Colonic mucosa (tissue), 4 donors: ENCODE measurements at regions not wholly inside any gene's neighbourhood (a gene's known extent, or its start where the extent isn't known, plus 50 kb on each side); places are given as distances from the start of the nearest gene placed in this dataset.

ENCODE experiments used
- DNase-seq: peaks from one replicate; pipeline ENCODE4 v3.0.0-alpha.2; 2020
- H3K27ac ChIP-seq: fragments of 200-600 bp; one replicate; pipeline ENCODE4 v1.8.0; 2021
- H3K27me3 ChIP-seq: fragments of 200-600 bp; one replicate; pipeline ENCODE4 v1.8.0; 2021
- H3K36me3 ChIP-seq: fragments of 200-600 bp; one replicate; pipeline ENCODE4 v1.8.0; 2021
- H3K4me1 ChIP-seq: fragments of 200-600 bp; one replicate; pipeline ENCODE4 v1.8.0; 2021; ENCODE audit warnings: mild to moderate bottlenecking
- H3K4me3 ChIP-seq: fragments of 200-600 bp; one replicate; pipeline ENCODE4 v1.8.0; 2021
- H3K9ac ChIP-seq, 2 donors: one replicate each; pipeline ENCODE4 v1.7.0; 2013; ENCODE audit warnings: control low read depth in 2 of 2, low read depth in 2 of 2, low read length in 2 of 2
- H3K9me3 ChIP-seq: fragments of 200-600 bp; one replicate; pipeline ENCODE4 v1.8.0; 2021
- intact Hi-C: fragments of 100-400 bp; cut with DNase I; formaldehyde crosslinking; loops from one replicate; pipeline ENCODE4 v1.14.1; 2022
- TF ChIP-seq, protein P1 (sequence below): fragments of 200-600 bp; IDR thresholded peaks from one replicate; pipeline ENCODE4 v1.8.0; 2022; ENCODE audit warnings: antibody characterized with exemption, mild to moderate bottlenecking
- donor health status: healthy.
- donor health status: DM: no; HTN: no; CAD: no.
- donor health status: DM: no; HTN: no; CAD: no.

GRCh38 chr1:37305108-37305507, 169.3 kb upstream of the ZC3H12A start:
- Histone ChIP-seq H3K4me1 (no peaks in the 10 kb centered on the region), H3K9ac (no peak overlapping the region), H3K4me3 (no peak overlapping the region), H3K36me3 (no peaks in the 10 kb centered on the region), H3K27me3 (no peaks in the 10 kb centered on the region), H3K27ac (no peak overlapping the region), H3K9me3 (no peaks in the 10 kb centered on the region)
- DNase-seq, result no peak
- intact Hi-C loops, result no loop called here
- TF ChIP-seq, protein P1, sequence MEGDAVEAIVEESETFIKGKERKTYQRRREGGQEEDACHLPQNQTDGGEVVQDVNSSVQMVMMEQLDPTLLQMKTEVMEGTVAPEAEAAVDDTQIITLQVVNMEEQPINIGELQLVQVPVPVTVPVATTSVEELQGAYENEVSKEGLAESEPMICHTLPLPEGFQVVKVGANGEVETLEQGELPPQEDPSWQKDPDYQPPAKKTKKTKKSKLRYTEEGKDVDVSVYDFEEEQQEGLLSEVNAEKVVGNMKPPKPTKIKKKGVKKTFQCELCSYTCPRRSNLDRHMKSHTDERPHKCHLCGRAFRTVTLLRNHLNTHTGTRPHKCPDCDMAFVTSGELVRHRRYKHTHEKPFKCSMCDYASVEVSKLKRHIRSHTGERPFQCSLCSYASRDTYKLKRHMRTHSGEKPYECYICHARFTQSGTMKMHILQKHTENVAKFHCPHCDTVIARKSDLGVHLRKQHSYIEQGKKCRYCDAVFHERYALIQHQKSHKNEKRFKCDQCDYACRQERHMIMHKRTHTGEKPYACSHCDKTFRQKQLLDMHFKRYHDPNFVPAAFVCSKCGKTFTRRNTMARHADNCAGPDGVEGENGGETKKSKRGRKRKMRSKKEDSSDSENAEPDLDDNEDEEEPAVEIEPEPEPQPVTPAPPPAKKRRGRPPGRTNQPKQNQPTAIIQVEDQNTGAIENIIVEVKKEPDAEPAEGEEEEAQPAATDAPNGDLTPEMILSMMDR, result no peak

GRCh38 chr1:37305841-37306240, 168.5 kb upstream of the ZC3H12A start:
- DNase-seq, result no peak
- TF ChIP-seq, protein P1, result no peak
- Histone ChIP-seq H3K9me3 (no peaks in the 10 kb centered on the region), H3K27ac (no peak overlapping the region), H3K9ac (no peak overlapping the region), H3K36me3 (no peaks in the 10 kb centered on the region), H3K4me1 (no peaks in the 10 kb centered on the region), H3K4me3 (no peak overlapping the region), H3K27me3 (no peaks in the 10 kb centered on the region)
- intact Hi-C loops, result no loop called here

DNA sequence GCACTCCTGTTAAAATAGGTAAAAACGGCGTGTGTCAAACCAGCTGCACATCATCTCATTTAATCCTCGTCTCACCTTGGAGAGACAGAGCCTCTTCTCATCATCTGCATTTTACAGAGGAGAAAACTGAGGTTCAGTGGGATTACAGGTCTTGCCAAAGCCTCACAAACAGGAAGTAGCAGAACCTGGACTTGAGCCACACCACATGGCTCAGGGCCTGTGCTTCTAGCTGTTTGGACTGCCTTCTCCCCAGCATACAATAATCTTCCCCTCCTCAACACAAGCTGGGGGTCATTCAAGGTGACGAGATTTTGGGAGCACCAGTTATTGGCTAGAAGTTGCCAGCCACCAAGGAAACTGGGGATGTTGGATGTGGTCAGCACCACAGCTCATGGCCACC, 167.9 kb upstream of the ZC3H12A start:
- Histone ChIP-seq H3K27me3 (no peaks in the 10 kb centered on the region), H3K4me3 (no peak overlapping the region), H3K27ac (no peak overlapping the region), H3K9me3 (no peaks in the 10 kb centered on the region), H3K9ac (no peak overlapping the region), H3K4me1 (no peaks in the 10 kb centered on the region), H3K36me3 (no peaks in the 10 kb centered on the region)
- TF ChIP-seq, protein P1, result no peak
- no peak for DNase-seq
- intact Hi-C loops, result no loop called here

DNA sequence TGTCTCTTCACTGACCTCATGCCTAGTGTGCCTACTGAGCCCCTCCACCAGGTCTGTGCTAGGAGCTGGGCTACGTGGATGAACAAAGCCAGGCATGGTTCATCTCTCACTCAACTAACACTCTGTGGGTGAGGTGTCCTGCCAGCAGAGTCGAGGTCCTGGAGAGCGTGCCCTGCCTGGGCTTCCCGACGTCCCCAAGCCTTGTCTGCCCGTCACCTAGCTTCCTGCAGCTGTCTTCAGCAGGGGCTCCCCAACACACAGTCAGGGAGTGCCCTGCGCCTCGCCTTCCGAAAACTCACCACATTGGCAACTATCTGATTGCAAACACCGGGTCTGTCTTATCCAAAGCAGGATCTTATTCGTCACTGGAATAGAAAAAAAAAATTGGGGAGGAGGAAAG, 167.5 kb upstream of the ZC3H12A start:
- H3K27ac ChIP-seq, result no peak overlapping the region
- H3K27me3 ChIP-seq, result no peaks in the 10 kb centered on the region
- H3K4me3 ChIP-seq, result no peak overlapping the region
- no peak overlapping the region for H3K9ac ChIP-seq
- H3K4me1 ChIP-seq, result no peaks in the 10 kb centered on the region
- H3K36me3 ChIP-seq, result no peaks in the 10 kb centered on the region
- DNase-seq, result no peak
- TF ChIP-seq, protein P1, result no peak
- H3K9me3 ChIP-seq, result no peaks in the 10 kb centered on the region
- intact Hi-C loops, result no loop called here

GRCh38 chr1:37308031-37308960, 166.1 kb upstream of the ZC3H12A start:
- Histone ChIP-seq H3K9me3 (no peaks in the 10 kb centered on the region), H3K4me3 (no peak overlapping the region), H3K9ac (no peak overlapping the region), H3K4me1 (no peaks in the 10 kb centered on the region), H3K36me3 (no peaks in the 10 kb centered on the region), H3K27me3 (no peaks in the 10 kb centered on the region), H3K27ac (no peak overlapping the region)
- intact Hi-C loops, result no loop called here
- TF ChIP-seq, protein P1, result no peak
- no peak for DNase-seq
